Stimulated activated CD4-positive, alpha-beta T cell treated with anti-CD3 and anti-CD28 coated beads, TNF-alpha, amount 100 ng/mL, for 48 hours (primary cell): ENCODE measurements at regions not wholly inside any gene's neighbourhood (a gene's known extent, or its start where the extent isn't known, plus 50 kb on each side); places are given as distances from the start of the nearest gene placed in this dataset.
"Not testable (repeated sequence)": the region's sequence is repeated elsewhere in the genome, so short reads cannot be mapped to it uniquely, and the experiment has no call there.

ENCODE experiments used
- DNase-seq, 3 donors: peaks; one replicate each; pipeline ENCODE4 v3.0.0-alpha.2; 2020; ENCODE audit warnings: low read depth in 3 of 3

DNA sequence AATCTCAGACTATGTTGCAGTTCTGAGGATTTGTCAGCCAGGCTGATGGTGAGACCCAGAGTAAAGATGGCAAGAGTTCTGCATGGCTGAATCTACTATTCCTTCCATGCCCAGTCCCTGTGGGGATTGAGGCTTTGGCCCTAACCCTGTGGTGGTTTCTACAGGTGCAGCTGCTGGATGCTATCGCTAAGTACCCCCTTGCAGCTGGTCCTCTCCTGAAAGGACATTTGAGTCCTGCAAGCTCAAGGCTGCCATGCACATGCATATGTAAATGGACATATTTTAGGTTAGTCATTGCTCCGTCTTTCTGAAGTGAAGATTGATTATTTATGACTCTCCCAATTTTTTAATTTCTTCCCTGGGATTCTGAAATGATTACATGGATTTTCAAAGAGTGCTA lies 1122.2 kb upstream of the CELF2 start:
- DNase-seq: no peak

DNA sequence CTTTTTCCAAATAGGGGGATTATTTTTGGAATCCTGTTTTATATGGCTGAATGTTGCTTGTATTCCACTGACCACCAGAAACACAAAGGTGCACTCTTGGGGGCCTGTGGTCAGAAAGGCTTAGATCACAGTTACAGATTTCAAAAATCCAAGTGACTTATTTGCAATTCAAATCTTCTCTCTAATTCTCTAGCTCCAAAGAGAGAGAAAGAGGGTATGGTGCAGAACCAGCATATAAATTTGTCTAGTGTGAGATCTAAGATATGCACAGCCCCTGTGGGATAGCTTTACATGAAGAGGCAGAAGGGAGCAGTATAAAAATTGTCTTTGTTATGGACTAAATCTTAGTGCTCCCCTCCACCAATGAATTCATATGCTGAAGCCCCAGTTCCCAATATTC lies 1121.7 kb upstream of the CELF2 start:
- DNase-seq: no peak

DNA sequence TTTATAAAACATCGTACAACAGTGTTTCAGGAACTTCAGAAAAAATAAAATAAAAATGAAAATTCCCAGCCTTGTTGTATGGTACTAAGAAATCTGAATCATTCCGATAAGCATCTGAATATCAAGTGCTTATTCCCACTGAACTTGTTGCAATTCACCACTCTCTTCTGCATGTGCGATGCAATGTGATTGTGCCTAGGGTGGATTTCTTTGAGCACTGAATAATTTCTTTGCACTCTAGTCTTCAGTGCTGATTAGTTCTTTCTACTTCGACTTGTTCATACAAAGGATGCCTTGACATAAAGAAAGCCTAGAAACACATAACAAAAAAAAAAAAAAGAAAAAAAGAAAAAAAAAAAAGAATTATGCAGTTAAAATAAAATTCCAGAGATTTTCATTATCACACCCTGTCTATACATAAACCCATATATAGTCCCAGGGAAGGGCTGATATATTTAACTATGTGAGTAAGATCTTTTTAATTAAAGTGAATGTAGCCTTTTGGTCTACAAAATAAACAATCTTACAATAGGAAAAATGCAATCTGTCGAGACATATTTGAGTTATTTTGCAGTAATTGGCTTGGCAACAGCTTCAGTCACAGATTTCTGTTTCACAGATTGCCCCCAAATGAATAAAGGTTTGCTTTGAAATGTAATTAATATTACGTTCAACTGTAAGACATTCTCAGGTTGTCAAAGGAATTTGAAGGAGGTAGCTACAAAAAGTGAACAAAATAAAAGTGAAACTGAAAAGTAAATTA lies 1118.9 kb upstream of the CELF2 start:
- no peak for DNase-seq

- no peak for DNase-seq
These were observed 1116.9 kb upstream of the CELF2 start for GRCh38 chr10:9900751-9901150.

- DNase-seq: no peak
These were observed 1115.7 kb upstream of the CELF2 start for GRCh38 chr10:9901971-9902370.

DNA sequence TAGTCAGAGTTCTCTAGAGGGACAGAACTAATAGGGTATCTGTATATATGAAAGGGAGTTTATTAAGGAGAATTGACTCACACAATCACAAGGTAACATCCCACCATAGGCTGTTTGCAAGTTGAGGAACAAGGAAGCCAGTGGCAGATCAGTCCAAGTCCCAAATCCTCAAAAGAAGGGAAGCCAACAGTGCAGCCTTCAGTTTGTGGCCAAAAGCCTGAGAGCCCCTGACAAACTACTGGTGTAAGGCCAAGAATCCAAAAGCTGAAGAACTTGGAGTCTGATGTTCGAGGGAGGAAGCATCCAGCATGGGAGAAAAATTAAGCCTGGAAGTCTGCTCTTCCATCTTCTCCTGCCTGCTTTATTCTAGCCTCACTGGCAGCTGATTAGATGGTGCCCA lies 1107.2 kb upstream of the CELF2 start:
- DNase-seq: no peak

- no peak for DNase-seq
These were observed 1106.2 kb upstream of the CELF2 start for GRCh38 chr10:9911488-9911887.

GRCh38 chr10:9913876-9914514 lies 1103.7 kb upstream of the CELF2 start:
- no peak for DNase-seq

DNA sequence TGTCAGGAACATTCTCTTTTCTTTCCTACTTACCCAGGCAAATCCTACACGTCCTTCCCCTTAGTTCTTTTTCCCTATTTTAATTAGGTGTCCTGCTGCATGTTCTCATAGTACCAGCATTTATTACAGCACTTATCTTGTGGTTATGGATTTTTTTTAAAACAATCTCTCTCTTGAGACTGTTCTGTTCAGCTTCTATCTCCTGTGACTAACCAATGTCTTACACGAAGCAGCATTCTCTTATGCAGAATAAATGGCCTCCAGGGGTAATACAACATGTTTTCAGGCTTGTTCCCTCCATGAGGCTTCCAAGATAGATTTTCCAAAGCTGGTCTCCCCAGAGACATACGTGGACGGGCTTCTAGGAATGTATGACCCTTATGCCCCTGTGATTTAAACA lies 1096.1 kb upstream of the CELF2 start:
- DNase-seq: no peak

GRCh38 chr10:9922126-9922870 lies 1095.4 kb upstream of the CELF2 start:
- no peak for DNase-seq

GRCh38 chr10:9926003-9926402 lies 1091.7 kb upstream of the CELF2 start:
- no peak for DNase-seq

GRCh38 chr10:9926881-9927280 lies 1090.8 kb upstream of the CELF2 start:
- no peak for DNase-seq

- no peak for DNase-seq
These were observed 1078.0 kb upstream of the CELF2 start for GRCh38 chr10:9939716-9940115.

GRCh38 chr10:9944690-9945089 lies 1073.0 kb upstream of the CELF2 start:
- no peak for DNase-seq

DNA sequence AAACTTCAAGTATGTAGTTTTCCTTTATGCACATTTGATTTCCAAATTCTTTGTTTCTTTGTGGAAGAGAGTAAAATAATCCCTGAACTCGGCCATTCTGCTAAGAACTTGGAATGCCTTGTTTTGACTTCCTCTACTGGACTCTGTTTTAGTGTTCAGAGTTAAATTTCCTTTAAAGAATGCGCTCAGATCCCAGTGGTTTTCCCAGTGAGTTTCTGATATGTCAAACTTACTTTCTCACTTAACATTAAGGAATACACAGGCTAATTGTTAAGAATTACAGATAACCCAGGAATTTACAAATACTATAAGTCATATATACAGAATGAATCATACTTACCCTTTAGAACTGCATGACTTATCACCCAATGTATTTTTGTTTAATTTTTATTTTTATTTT lies 1067.6 kb upstream of the CELF2 start:
- no peak for DNase-seq

DNA sequence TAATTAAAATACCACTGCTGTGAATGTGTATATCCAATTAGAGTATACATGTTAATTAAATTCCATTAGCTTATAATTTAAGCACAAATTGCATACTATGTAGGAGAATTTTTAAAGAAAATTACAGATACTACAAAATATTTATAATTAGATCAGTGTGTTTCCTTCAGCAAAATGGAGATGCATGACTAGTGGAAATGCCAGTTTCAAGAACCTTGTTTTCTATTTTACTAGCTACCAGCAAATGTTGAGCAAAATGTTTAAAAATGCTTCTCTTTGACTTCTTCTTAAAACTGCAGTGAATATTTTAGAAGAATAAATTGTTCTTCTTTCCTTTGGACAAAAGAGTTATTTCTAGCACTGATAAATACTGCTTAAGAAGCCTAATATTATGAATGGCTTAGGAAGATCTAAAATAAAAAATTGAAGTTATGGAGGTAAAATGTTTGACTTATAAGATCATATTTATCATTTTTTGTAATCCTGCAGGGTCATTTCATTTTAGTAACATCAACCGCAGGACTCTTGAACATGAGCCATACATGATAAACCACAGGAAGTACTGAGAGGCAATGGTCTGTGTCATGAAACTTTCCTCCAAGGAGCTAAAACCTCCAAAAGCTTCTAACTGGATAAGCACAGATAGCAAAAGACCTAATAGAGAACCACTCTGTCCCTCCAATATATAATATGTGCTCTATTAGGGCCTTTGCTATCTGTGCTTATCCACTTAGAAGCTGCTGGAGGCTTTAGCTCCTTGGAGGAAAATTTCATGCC lies 1066.0 kb upstream of the CELF2 start:
- DNase-seq: no peak

DNA sequence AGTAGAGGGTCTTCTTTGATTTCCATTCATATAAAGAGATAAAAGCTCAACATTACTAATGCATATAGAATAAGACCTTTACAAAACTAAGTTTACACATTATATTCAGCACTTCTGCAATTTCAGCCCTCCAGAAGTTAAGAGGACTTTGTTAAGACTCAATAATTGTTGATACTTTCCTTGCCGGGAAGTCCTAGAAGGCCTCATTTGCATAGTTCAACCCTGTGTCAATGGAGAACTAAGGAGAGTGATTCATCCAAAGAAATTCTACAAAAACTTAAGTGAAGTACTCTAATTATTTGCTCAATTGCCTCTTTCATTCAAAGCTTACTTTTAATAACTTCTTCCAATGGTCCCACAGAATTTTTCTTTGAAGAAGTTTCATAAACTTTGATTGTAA lies 1060.3 kb upstream of the CELF2 start:
- no peak for DNase-seq

DNA sequence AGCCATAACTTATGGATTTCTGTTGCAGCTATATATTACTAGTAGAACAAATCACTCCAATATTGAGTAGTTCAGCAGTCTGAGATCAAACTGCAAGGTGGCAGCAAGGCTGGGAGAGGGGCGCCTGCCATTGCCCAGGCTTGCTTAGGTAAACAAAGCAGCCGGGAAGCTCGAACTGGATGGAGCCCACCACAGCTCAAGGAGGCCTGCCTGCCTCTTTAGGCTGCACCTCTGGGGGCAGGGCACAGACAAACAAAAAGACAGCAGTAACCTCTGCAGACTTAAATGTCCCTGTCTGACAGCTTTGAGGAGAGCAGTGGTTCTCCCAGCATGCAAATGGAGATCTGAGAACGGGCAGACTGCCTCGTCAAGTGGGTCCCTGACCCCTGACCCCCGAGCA lies 1059.8 kb upstream of the CELF2 start:
- not testable (repeated sequence) for DNase-seq

DNA sequence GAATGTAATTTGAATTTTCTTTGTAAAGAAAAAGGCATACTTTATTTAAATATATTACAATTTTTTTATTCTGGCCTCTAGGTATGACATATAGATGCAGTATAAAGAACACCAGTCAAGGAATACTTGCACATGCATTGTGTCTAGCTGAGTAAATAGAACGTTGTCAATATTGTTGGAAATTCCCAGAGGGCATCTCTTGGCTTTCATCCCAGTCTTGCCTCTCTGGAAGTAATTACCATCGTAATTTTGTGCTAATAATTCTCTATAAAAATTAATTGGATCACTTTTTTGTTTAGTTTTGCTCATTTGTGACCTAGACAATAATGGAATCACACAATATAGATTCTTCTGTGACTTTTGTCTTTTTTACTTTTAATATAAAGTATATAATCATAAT lies 1052.3 kb upstream of the CELF2 start:
- no peak for DNase-seq

- DNase-seq: no peak
These were observed 1030.9 kb upstream of the CELF2 start for GRCh38 chr10:9986786-9987185.

GRCh38 chr10:9987197-9987596 lies 1030.5 kb upstream of the CELF2 start:
- DNase-seq: no peak

GRCh38 chr10:9992661-9993060 lies 1025.0 kb upstream of the CELF2 start:
- DNase-seq: no peak
